ENCODE measurements at regions not wholly inside any gene's neighbourhood (a gene's known extent, or its start where the extent isn't known, plus 50 kb on each side); places are given as distances from the start of the nearest gene placed in this dataset.

GRCh38 chr16:51818342-51818944 lies 667.4 kb upstream of the SALL1 start:
- CTCF ChIA-PET, result interaction anchor here (0.9 kb wide), 1 partner anchor 18 kb away, joined by 3 read pairs; no protein-coding TSS in a partner anchor
- Mint-ChIP-seq H3K27me3 (no peaks in the 10 kb centered on the region), H3K4me3 (no peak overlapping the region), H3K4me1 (no peaks in the 10 kb centered on the region), H3K27ac (no peak overlapping the region), H3K9me3 (ENCODE audit: low read depth) (no peaks in the 10 kb centered on the region), H3K36me3 (no peaks in the 10 kb centered on the region)
- DNase-seq (no peak), ATAC-seq (no peak)

GRCh38 chr16:51816929-51817328 lies 665.9 kb upstream of the SALL1 start:
- Mint-ChIP-seq H3K4me1 (no peaks in the 10 kb centered on the region), H3K36me3 (no peaks in the 10 kb centered on the region), H3K27ac (no peak overlapping the region), H3K4me3 (no peak overlapping the region), H3K27me3 (no peaks in the 10 kb centered on the region), H3K9me3 (ENCODE audit: low read depth) (peaks cover 3% of the 10 kb centered on the region)
- no peak for ATAC-seq
- CTCF ChIA-PET, result no interaction called here
- DNase-seq, result no peak

GRCh38 chr16:51815523-51815922 lies 664.5 kb upstream of the SALL1 start:
- Mint-ChIP-seq H3K36me3 (no peaks in the 10 kb centered on the region), H3K4me1 (no peaks in the 10 kb centered on the region), H3K27ac (no peak overlapping the region), H3K27me3 (no peaks in the 10 kb centered on the region), H3K4me3 (no peak overlapping the region), H3K9me3 (ENCODE audit: low read depth) (peaks cover 3% of the 10 kb centered on the region)
- no peak for DNase-seq
- CTCF ChIA-PET, result no interaction called here
- no peak for ATAC-seq

- Mint-ChIP-seq H3K4me3 (no peak overlapping the region), H3K9me3 (ENCODE audit: low read depth) (peaks cover 3% of the 10 kb centered on the region), H3K4me1 (no peaks in the 10 kb centered on the region), H3K27ac (no peak overlapping the region), H3K27me3 (no peaks in the 10 kb centered on the region), H3K36me3 (no peaks in the 10 kb centered on the region)
- DNase-seq (no peak), ATAC-seq (no peak)
- CTCF ChIA-PET, result interaction anchor here (0.7 kb wide), 1 partner anchor 559 kb away, joined by 3 read pairs; no protein-coding TSS in a partner anchor
Measured at GRCh38 chr16:51814617-51815016, 663.5 kb upstream of the SALL1 start.

- H3K36me3 Mint-ChIP-seq, result peaks cover 2% of the 10 kb centered on the region
- ATAC-seq (no peak), DNase-seq (no peak)
Measured at GRCh38 chr16:51813609-51814008, 662.5 kb upstream of the SALL1 start.

GRCh38 chr16:51812945-51813344 lies 661.9 kb upstream of the SALL1 start:
- H3K4me3 Mint-ChIP-seq, result no peak overlapping the region
- H3K9me3 Mint-ChIP-seq (ENCODE audit: low read depth), result peaks cover 3% of the 10 kb centered on the region
- ATAC-seq (no peak), DNase-seq (no peak)
- no peak overlapping the region for H3K27ac Mint-ChIP-seq
- no peaks in the 10 kb centered on the region for H3K4me1 Mint-ChIP-seq
- CTCF ChIA-PET, result no interaction called here
- H3K36me3 Mint-ChIP-seq, result peaks cover 2% of the 10 kb centered on the region
- H3K27me3 Mint-ChIP-seq, result no peaks in the 10 kb centered on the region

More at GRCh38 chr16:51813609-51814008, 662.5 kb upstream of the SALL1 start:
- Mint-ChIP-seq H3K4me3 (no peak overlapping the region), H3K9me3 (ENCODE audit: low read depth) (peaks cover 3% of the 10 kb centered on the region), H3K27ac (no peak overlapping the region), H3K27me3 (no peaks in the 10 kb centered on the region), H3K4me1 (no peaks in the 10 kb centered on the region)
- CTCF ChIA-PET, result no interaction called here

GRCh38 chr16:51807551-51807950 lies 656.5 kb upstream of the SALL1 start:
- H3K4me3 Mint-ChIP-seq, result no peak overlapping the region
- no peak for ATAC-seq
- no peaks in the 10 kb centered on the region for H3K4me1 Mint-ChIP-seq
- H3K27ac Mint-ChIP-seq, result no peak overlapping the region
- peaks cover 2% of the 10 kb centered on the region for H3K36me3 Mint-ChIP-seq
- no peaks in the 10 kb centered on the region for H3K27me3 Mint-ChIP-seq
- CTCF ChIA-PET, result no interaction called here
- DNase-seq, result no peak
- peaks cover 5% of the 10 kb centered on the region for H3K9me3 Mint-ChIP-seq (ENCODE audit: low read depth)

- no peaks in the 10 kb centered on the region for H3K27me3 Mint-ChIP-seq
- peaks cover 6% of the 10 kb centered on the region for H3K9me3 Mint-ChIP-seq (ENCODE audit: low read depth)
- H3K27ac Mint-ChIP-seq, result no peak overlapping the region
- CTCF ChIA-PET, result no interaction called here
- H3K4me1 Mint-ChIP-seq, result no peaks in the 10 kb centered on the region
- DNase-seq (no peak), ATAC-seq (no peak)
- H3K36me3 Mint-ChIP-seq, result no peaks in the 10 kb centered on the region
- no peak overlapping the region for H3K4me3 Mint-ChIP-seq
Measured at GRCh38 chr16:51801635-51802034, 650.6 kb upstream of the SALL1 start.

GRCh38 chr16:51797669-51798259 lies 646.7 kb upstream of the SALL1 start:
- H3K27me3 Mint-ChIP-seq, result no peaks in the 10 kb centered on the region
- ATAC-seq (no peak), DNase-seq (no peak)
- no peak overlapping the region for H3K27ac Mint-ChIP-seq
- H3K4me3 Mint-ChIP-seq, result no peak overlapping the region
- peaks cover 5% of the 10 kb centered on the region for H3K9me3 Mint-ChIP-seq (ENCODE audit: low read depth)
- no peaks in the 10 kb centered on the region for H3K4me1 Mint-ChIP-seq
- H3K36me3 Mint-ChIP-seq, result no peaks in the 10 kb centered on the region
- CTCF ChIA-PET, result no interaction called here

- no peaks in the 10 kb centered on the region for H3K36me3 Mint-ChIP-seq
- no peaks in the 10 kb centered on the region for H3K4me1 Mint-ChIP-seq
- H3K4me3 Mint-ChIP-seq, result no peak overlapping the region
- CTCF ChIA-PET, result no interaction called here
- H3K27me3 Mint-ChIP-seq, result no peaks in the 10 kb centered on the region
- H3K27ac Mint-ChIP-seq, result no peak overlapping the region
- H3K9me3 Mint-ChIP-seq (ENCODE audit: low read depth), result peaks cover 6% of the 10 kb centered on the region
- DNase-seq (no peak), ATAC-seq (no peak)
Measured at GRCh38 chr16:51779240-51779639, 628.2 kb upstream of the SALL1 start.

- CTCF ChIA-PET, result no interaction called here
- Mint-ChIP-seq H3K27ac (no peak overlapping the region), H3K27me3 (no peaks in the 10 kb centered on the region)
Measured at GRCh38 chr16:51773071-51773890, 622.2 kb upstream of the SALL1 start.

GRCh38 chr16:51766739-51767138 lies 615.7 kb upstream of the SALL1 start:
- no peak for DNase-seq
- H3K9me3 Mint-ChIP-seq (ENCODE audit: low read depth), result no peaks in the 10 kb centered on the region
- no peak overlapping the region for H3K4me3 Mint-ChIP-seq
- CTCF ChIA-PET, result no interaction called here
- no peaks in the 10 kb centered on the region for H3K36me3 Mint-ChIP-seq
- no peaks in the 10 kb centered on the region for H3K4me1 Mint-ChIP-seq
- no peak for ATAC-seq
- peaks cover 3% of the 10 kb centered on the region for H3K27me3 Mint-ChIP-seq
- no peak overlapping the region for H3K27ac Mint-ChIP-seq

More at GRCh38 chr16:51773071-51773890, 622.2 kb upstream of the SALL1 start:
- H3K36me3 Mint-ChIP-seq, result no peaks in the 10 kb centered on the region
- DNase-seq, result no peak
- ATAC-seq, result no peak
- H3K4me1 Mint-ChIP-seq, result no peaks in the 10 kb centered on the region
- H3K4me3 Mint-ChIP-seq, result no peak overlapping the region
- H3K9me3 Mint-ChIP-seq (ENCODE audit: low read depth), result no peaks in the 10 kb centered on the region

- no peaks in the 10 kb centered on the region for H3K9me3 Mint-ChIP-seq (ENCODE audit: low read depth)
- no peaks in the 10 kb centered on the region for H3K4me1 Mint-ChIP-seq
- peaks cover 3% of the 10 kb centered on the region for H3K27me3 Mint-ChIP-seq
- no peaks in the 10 kb centered on the region for H3K36me3 Mint-ChIP-seq
- DNase-seq (no peak), ATAC-seq (no peak)
- no peak overlapping the region for H3K4me3 Mint-ChIP-seq
- CTCF ChIA-PET, result no interaction called here
- no peak overlapping the region for H3K27ac Mint-ChIP-seq
Measured at GRCh38 chr16:51763072-51763661, 612.1 kb upstream of the SALL1 start.

All from activated CD8-positive, alpha-beta memory T cell treated with anti-CD3 and anti-CD28 coated beads, Interleukin-2, amount 10 ng/mL, durations not matched to agents 7 days and 5 days (primary cell).